Stimulated activated CD4-positive, alpha-beta T cell treated with anti-CD3 and anti-CD28 coated beads, Interleukin-2, amount 100 ng/mL, for 24 hours (primary cell): ENCODE measurements at regions not wholly inside any gene's neighbourhood (a gene's known extent, or its start where the extent isn't known, plus 50 kb on each side); places are given as distances from the start of the nearest gene placed in this dataset.
"Not testable (repeated sequence)": the region's sequence is repeated elsewhere in the genome, so short reads cannot be mapped to it uniquely, and the experiment has no call there.

Source experiments
- DNase-seq, 2 donors: peaks; one replicate each; pipeline ENCODE4 v3.0.0-alpha.2; 2020

DNA sequence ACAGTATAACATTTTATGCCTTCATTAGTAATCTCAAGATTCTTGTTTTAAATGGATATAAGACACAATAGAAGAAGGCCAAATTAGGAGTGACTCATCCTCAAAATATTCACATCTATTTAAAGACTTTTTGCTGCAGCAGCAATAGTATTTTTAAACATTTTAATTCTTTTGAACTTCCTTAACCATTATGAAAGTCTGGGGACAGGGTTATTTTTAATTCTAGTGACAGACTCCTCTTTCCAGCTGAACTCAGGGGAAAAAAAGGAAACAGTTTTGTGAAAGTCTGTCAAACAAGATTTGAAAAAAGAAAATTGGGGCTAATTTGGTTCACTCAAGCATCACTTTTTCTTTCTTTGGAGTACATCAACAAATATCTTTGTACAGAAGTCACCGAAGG, 541.8 kb downstream of the NUP35 start:
- no peak for DNase-seq

DNA sequence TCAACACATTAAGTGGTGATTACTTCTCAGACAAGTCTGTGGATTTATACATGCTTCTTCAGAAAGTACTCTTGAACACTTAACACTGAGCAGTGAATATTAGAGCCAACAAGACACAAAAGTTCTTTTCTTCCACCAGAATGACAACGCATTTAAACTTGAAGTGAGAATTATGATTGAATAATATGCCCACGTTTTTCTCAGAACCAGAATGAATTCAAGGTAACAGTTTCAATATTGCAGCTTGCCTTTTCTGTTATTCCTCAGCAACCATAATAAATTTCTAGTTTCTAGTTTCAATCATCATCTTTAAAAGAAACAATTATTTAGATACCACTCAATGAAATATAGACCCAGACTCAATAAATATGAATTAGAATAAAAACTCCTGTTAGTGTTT, 547.0 kb downstream of the NUP35 start:
- no peak for DNase-seq

GRCh38 chr2:183678908-183679307, 554.7 kb downstream of the NUP35 start:
- no peak for DNase-seq

GRCh38 chr2:183680573-183680972, 556.3 kb downstream of the NUP35 start:
- DNase-seq, result no peak

DNA sequence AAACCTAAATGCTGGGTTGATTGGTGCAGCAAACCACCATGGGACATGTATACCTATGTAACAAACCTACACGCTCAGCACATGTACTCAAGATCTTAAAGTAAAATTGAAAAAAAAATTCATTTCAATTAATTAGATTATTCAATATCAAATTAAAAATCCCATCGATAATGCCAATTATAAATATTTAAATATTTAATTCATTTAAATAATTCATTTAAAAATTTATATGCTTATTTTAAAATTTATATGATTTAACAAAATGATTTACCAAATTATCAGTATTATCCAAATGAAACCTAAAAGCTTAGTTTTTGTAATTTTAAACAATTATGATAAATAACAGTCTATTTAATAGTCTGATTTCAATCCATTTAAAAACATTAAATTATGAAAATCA, 560.4 kb downstream of the NUP35 start:
- no peak for DNase-seq

DNA sequence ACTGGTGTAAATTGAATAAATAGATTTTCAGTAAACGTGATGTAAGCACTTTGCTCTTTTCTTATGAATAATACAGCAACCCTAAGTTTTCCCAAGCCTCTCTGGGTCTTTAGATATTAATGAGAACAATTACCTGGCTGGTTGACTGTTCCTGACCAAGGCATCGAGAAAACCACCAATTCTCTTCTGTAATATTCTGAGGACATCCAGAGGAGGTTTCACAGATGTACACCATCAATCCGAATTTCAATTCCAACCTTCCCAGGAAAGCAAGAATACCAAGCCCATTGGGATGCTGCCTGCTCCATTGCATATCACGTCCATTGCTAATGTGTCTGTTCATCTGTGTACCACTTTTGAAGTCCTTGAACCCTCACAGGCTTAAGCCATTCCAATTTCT, 571.8 kb downstream of the NUP35 start:
- no peak for DNase-seq

DNA sequence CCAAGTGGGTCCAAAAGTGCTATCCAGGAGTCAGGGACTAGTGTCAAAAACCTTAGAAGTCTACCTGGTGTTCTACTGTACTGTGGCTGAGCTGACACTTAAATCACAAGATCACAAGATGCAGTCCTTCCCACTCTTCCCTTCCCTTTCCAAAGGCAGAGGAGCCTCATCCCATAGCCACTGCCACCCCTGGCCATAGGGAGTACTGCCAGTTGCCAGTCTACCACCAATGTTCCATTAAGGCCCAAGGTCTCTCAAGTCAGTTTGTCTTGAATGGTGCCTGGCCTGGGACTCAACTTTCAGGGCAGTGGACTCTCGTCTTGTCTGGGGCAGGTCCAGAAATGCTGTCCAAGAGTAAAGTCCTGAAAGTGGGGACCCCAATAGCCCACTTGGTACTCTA, 585.6 kb downstream of the NUP35 start:
- DNase-seq, result no peak

GRCh38 chr2:183718246-183718645, 594.0 kb downstream of the NUP35 start:
- DNase-seq, result no peak

DNA sequence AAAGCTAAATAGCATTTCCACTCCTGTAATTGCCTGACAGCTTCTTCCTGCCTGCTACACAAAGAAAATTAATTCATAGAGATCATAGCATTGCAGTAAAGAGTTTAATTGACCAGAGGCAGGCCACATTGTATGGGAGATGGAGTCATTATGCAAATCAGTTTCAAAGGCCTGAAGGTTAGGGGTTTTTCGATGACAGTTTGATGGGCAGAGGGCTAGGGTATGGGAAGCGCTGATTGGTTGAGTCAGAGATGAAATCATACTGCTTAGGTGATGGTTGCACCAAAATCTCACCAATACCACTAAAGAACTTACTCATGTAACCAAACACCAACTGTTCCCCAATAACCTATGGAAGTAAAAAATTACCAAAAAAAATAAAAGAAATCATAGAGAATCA, 599.0 kb downstream of the NUP35 start:
- no peak for DNase-seq

- DNase-seq, result no peak
Measured at GRCh38 chr2:183729380-183729779, 605.1 kb downstream of the NUP35 start.

GRCh38 chr2:183740241-183740640, 616.0 kb downstream of the NUP35 start:
- no peak for DNase-seq

- no peak for DNase-seq
Measured at GRCh38 chr2:183752571-183752970, 628.3 kb downstream of the NUP35 start.

DNA sequence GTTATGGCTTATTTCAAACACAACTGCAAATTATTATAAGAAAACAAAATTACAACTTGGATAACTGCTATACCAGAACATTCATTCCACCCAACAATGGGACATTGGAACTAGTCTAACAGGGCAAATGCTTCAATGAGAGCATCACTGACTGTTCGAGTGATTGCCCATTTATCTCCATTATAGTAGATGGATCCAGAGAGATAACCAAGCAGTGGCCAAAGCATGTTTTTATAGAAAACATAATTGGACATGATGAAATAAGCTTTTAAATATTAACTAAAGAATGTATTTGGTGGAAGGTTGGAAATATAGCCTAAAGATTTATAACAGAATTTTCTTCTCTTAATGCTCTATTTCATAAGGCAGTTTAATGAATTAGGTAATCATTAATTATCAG, 634.8 kb downstream of the NUP35 start:
- DNase-seq, result no peak

- no peak for DNase-seq
Measured at GRCh38 chr2:183773775-183774174, 649.5 kb downstream of the NUP35 start.

DNA sequence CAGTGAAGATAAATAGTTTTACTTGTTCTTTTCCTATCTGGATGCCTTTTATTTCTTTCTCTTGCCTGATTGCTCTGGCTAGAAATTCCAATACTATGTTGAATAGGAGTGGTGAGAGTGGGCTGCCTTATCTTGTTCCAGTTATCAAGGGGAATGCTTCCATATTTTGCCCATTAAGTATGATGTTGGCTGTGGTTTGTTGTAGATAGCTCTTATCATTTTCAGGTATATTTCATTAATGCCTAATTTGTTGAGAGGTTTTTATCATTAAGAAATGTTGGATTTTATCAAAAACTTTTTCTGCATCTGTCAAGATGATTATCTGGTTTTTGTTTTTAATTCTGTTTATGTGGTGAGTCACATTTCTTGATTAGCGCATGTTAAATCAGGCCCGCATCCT, 655.8 kb downstream of the NUP35 start:
- DNase-seq, result no peak

GRCh38 chr2:183782436-183782835, 658.2 kb downstream of the NUP35 start:
- no peak for DNase-seq

DNA sequence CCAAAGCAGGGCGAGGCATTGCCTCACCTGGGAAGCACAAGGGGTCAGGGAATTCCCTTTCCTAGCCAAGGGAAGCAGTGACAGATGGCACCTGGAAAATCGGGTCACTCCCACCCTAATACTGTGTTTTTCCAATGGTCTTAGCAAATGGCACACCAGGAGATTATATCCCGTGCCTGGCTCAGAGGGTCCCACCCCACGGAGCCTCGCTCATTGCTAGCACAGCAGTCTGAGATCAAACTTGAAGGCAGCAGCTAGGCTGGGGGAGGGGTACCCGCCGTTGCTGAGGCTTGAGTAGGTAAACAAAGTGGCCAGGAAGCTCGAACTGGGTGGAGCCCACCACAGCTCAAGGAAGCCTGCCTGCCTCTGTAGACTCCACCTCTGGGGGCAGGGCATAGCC, 664.6 kb downstream of the NUP35 start:
- DNase-seq, result not testable (repeated sequence)

DNA sequence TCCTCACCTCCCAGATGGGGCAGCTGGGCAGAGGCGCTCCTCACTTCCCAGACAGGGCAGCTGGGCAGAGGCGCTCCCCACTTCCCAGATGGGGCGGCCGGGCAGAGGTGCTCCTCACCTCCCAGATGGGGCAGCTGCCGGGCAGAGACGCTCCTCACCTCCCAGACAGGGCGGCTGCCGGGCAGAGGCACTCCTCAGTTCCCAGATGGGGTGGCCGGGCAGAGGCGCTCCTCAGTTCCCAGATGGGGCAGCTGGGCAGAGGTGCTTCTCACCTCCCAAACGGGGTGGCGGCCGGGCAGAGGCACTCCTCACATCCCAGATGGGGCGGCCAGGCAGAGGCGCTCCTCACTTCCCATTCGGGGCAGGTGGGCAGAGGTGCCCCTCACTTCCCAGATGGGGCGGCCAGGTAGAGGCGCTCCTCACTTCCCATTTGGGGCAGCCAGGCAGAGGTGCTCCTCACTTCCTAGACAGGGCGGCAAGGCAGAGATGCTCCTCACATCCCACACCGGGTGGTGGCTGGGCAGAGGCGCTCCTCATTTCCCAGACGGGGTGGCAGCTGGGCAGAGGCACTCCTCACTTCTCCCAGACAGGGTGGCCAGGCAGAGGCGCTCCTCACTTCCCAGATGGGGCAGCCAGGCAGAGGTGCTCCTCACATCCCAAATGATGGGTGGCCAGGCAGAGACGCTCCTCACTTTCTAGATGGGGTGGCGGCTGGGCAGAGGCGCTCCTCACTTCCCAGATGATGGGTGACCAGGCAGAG, 668.1 kb downstream of the NUP35 start:
- not testable (repeated sequence) for DNase-seq

DNA sequence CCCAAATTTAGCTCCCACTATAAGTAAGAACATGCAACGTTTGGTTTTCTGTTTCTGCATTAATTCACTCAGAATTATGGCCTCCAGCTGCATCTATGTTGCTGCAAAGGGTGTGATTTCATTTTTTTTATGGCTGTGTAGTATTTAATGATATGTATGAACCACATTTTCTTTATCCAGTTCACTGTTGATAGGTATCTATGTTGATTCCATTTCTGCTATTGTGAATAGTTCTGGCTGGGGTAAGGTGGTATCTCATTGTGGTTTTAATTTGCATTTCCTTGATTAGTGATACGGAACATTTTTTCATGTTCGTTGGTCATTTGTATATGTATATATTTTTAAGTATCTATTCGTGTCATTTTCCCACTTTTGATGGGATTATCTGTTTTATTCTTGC, 674.3 kb downstream of the NUP35 start:
- no peak for DNase-seq

DNA sequence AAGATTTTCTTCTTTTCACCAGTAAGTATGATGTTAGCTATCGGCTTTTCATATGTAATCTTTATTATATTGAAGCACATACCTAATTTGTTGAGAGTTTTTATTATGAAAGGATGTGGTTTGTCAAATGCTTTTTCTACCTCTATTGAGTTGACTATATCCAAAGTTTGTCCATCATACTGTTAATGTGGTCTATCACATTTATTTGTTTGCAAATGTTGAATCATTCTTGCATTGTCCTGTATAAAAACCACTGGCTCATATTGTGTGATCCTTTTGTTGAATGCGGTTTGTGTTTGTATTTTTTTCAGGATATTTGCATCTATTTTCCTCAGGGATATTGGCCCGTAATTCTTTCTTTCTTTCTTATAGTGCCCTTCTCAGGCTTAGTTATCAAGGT, 675.5 kb downstream of the NUP35 start:
- DNase-seq, result no peak

DNA sequence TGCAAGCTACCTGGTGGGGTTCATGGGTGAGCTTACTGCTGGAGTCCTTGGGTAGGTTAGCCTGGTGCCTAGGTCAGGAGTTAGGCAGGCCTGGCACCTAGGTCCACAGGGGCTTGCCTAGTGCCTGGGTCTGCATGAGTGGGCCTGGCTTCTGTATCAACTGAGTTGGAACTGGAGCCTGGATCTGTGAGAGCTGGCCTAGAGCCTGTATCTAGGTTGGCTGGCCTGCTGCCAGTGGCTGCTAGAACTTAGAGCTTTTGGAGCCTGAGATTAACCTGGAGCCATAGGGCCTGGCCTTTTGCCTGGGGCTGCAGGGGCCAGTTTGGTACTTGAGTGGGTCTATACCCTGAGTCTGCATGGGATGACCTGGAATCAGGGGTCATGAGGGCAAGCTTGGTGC, 679.4 kb downstream of the NUP35 start:
- DNase-seq, result no peak

DNA sequence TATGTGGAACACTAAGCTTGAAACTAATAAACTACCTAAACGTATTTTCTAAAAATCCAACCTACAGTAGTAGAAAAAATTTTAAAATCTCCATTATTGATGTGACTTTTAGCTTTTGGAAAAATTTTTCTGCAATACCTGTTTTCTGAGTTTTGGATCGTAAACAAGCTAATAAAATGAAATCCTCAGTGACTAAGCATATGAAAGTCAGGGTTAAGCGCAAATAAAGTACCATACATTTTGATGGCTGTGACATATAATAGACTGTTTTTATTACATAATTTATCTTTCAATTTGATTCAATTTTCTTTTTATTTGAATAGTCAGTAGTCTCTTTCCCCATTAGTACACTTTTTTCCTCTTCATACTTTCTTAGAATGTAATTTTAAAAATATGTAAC, 683.6 kb downstream of the NUP35 start:
- no peak for DNase-seq

- DNase-seq, result no peak
Measured at GRCh38 chr2:183809404-183809803, 685.2 kb downstream of the NUP35 start.

DNA sequence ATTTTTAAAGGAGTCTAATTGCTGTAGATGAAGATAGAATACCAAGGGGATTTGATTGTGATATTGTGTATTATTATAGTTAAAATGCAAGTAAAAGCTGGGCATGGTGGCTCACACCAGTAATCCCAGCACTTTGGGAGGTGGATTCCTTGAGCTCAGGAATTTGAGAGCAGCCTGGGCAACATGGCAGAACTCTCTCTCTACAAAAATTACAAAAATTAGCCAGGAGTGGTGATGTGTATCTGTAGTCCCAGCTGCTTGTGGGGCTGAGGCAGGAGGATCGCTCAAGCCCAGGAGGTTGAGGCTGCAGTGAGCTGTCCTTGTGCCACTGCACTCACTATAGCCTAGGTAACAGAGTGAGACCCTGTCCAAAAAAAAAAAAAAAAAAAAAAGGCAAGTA, 687.0 kb downstream of the NUP35 start:
- no peak for DNase-seq

DNA sequence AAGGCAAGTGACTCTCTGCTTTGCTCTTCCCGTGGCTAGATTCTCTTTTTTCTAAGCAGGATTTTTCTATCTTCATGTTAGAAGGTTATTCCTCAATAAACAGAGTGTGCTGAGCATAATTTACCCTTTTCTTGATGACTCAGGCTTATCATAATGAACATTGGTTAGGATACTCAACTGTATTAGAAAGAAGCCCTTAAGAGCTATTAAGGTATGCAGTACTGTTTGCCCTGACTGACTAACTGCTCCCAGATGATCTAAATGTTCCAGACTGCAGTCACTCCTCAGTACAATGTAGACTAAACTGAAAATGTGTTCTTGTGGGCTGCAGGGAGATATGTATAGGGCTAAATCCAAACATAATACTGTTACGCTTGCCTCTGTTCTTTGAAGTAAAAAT, 687.8 kb downstream of the NUP35 start:
- no peak for DNase-seq

DNA sequence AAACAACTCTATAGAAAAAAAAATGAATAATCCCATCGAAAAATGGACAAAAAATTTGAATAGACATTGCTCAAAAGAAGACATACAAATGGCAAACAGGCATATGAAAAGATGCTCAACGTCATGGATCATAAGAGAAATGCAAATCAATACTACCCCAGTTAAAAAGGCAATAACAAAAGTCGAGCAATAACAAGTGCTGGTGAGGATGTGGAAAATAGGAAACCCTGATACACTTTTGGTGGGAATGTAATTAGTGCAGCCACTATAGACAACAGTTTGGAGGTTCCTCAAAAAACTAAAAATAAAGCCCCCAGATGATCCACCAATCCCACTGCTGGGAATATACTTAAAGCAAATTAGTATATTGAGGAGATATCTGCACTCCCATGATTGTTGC, 701.5 kb downstream of the NUP35 start:
- no peak for DNase-seq
